IPS-NIHi11 (cell line): ENCODE measurements at regions not wholly inside any gene's neighbourhood (a gene's known extent, or its start where the extent isn't known, plus 50 kb on each side); places are given as distances from the start of the nearest gene placed in this dataset.
"Not testable (repeated sequence)": the region's sequence is repeated elsewhere in the genome, so short reads cannot be mapped to it uniquely, and the experiment has no call there.

Source experiments
- DNase-seq: peaks from one replicate; pipeline ENCODE4 v3.0.0; 2012; ENCODE audit warnings: mixed read lengths, low spot score

DNA sequence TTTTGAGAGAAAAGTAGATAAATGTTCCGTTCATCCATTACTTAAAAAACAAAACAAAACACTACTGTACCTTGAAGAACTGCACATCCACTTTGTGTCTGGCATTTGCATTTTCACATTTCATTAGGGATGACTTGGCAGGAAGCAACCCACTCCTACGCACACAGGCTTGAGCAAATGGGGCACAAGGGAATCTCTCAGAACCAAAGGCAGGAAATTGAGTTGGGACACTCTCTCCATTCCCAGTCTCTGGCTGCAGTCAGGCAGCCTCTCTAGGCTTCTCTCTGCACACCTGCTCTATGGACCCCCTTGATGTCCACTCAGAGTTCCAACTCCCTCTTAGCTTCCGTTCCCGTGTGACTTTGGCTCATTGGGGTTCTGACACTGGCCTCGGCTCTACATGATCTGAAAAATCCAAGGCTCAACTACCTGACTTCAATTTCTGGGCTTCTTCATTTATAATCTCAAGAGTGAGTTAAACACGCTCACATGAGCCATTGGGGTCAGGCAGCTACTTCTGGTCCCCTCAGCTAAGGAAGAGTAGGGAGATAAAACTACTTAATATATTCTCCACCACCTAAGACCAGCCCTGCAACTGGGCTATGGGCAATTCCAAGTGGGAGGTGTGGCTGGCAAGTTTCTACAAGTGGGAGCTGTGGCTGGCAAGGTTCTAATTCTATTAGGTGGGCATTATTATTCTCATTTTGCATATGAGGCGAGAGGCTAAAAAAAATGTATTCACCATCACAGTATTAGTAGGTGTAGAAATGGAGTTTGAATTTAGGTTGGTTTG lies 251.9 kb downstream of the SOD2 start:
- DNase-seq, result no peak

- DNase-seq, result no peak
Observed at GRCh38 chr6:159440349-159440748, 252.7 kb downstream of the SOD2 start.

- DNase-seq, result no peak
Observed at GRCh38 chr6:159439651-159440050, 253.4 kb downstream of the SOD2 start.

GRCh38 chr6:159438106-159438505 lies 254.9 kb downstream of the SOD2 start:
- DNase-seq, result no peak

- DNase-seq, result no peak
Observed at GRCh38 chr6:159436581-159436980, 256.5 kb downstream of the SOD2 start.

DNA sequence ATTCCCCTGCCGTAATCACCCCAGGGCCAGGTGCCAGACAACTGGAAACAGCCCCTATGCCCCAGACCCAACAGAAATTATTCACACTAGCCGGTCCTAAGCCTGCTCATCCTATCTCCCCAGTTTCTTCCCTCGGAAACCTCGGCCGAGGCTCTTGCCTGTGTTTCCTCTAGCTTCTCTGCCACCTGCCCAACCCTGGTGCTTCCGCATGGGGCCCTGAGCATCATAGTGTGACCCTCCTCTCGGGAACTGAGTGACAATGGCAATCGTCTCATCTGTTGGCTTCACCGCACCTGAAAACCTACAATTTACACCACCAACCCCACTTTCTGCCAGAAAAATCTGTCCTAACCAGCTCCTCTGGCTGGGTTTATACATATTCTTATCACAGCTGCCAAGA lies 257.3 kb downstream of the SOD2 start:
- no peak for DNase-seq

DNA sequence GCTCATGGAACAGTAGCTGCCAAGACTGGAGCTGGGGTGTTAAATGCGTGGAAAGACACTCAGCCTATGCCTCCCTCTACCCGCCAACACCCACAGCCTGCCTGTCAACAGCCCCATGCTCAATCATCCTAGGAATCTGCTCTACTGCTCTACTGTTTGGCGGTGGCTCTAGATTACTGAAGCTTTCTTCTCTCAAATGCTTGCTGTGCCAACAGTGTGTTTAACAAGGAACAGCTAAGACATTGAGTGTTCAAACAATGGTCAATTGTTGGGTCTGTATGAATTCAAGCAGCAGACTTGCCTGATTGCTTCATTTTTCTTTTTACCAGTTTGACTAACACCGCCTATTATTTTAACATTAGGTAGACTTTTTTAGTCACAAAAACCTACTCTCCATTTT lies 258.6 kb downstream of the SOD2 start:
- DNase-seq, result no peak

DNA sequence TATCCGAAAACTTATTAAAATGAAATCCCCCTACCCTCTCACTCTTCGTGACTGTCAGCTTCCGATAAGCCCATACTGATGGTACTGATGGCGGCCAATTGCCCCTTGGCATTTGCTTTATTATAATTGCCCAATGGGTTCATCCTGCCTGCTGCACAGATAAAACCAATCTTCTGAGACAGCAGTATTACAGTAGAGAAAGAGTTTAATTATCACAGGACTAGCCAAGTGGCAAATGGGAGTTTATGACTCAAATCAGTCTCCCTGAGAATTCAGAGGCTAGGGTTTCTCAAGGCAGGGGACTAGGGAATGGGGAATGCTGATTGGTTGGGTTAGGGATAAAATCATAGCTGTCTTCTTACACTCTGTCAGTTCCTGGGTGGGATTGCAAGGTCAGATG lies 259.5 kb downstream of the SOD2 start:
- no peak for DNase-seq

DNA sequence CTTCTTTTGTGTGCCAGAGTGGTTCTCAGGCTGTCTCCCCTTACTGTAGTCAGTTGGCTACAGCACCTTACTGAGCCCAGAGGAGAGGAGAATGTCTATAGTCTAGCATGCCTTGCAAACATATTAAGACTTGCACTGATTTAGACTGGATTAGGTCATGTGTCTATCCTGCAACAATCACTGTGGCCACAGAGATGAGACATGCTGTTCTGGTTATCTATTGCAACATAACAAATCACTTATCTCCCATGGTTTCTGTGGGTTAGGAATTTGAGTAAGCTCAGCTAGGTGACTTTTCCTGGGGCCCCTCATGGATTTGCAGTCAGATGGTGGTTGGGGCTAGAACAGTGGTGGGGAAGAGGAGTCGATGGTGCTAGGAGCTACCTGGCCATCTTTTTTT lies 261.3 kb downstream of the SOD2 start:
- DNase-seq, result no peak

DNA sequence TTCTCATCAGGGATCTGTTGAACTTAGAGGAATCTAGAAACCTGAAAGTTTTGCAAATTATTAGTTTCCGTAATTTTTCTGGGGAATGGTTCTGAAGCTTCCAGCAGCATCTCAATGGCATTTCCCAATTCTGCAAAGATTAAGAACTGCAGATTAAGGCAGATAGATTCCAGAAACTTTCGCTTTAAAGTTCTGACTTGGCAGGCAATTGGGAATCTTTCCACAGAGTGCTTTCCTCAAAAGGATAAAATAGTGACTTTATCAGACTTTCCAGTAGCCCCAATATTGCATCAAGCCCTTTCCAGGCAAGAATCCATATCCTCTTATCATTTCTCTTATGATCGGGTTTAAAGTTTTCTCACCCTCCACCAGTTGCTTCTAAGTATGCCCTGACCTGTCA lies 261.1 kb downstream of the FNDC1 start:
- no peak for DNase-seq

DNA sequence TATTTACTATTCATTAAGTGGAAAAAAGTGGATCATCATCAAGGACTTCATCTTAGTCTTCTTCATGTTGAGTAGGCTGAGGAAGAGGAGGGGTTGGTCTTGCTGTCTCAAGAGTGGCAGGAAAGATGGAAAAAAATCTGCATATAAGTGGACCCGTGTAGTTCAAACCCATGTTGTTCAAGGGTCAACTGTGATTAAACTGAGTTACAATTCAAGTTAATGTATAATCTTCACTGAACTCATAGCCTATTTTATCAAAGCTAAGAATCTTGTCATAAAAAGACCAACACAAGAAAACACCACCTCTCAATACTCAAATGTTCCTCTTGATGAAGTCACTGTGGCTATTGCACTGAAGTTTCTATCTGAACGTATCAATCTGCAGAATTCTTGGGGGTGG lies 260.2 kb downstream of the FNDC1 start:
- DNase-seq, result no peak

- DNase-seq, result no peak
Observed at GRCh38 chr6:159427771-159428170, 258.6 kb downstream of the FNDC1 start.

GRCh38 chr6:159427335-159427734 lies 258.1 kb downstream of the FNDC1 start:
- no peak for DNase-seq

GRCh38 chr6:159425421-159425820 lies 256.2 kb downstream of the FNDC1 start:
- DNase-seq, result no peak

DNA sequence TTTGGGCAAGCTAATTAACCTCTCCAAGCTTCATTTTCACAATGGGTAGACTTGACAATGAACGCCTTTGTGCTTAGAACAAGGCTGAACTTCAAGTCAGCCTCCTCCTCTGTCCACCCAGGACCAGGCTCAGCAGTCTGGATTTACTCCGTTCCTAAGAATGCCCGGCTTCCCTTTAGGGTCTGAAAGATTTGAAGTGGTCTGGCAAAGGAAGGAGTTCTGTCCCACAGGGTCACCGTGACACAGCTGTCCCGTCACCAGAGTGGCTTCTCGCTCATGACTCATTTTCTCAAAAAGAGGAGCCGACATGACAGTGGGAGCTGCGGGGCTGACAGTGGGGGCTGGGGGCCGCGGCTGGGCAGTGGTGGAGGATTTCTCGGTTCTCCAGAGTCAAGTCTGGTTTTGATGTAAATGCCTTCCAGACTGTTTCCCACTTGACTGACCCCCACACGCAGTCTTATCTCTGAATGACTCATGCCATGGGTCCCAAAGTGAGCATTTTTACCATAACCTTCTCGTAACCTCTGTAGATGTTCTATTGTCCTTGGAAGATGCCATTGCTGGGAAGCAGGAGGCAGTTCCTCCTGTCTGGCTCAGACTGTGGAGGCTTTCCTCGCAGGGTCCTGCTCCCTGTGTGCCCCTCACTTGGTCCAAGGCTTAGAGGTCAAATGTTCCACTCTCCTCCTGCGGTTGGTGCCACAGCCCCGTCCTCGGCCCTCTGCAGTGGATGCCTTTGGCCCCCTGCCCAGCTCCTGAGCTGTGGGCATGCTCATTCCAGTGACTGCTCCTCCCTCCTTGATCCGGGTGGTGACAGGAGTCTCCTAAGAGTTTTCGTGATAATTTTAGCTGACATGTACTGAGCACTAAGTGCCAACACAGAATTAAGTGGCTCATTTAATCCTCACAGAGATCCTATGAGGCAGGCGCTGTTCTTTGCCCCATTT lies 253.1 kb downstream of the FNDC1 start:
- no peak for DNase-seq

GRCh38 chr6:159421586-159421985 lies 252.4 kb downstream of the FNDC1 start:
- no peak for DNase-seq

- no peak for DNase-seq
Observed at GRCh38 chr6:159418997-159419396, 249.8 kb downstream of the FNDC1 start.

GRCh38 chr6:159416891-159417560 lies 247.8 kb downstream of the FNDC1 start:
- DNase-seq, result no peak

- no peak for DNase-seq
Observed at GRCh38 chr6:159415540-159415939, 246.3 kb downstream of the FNDC1 start.

DNA sequence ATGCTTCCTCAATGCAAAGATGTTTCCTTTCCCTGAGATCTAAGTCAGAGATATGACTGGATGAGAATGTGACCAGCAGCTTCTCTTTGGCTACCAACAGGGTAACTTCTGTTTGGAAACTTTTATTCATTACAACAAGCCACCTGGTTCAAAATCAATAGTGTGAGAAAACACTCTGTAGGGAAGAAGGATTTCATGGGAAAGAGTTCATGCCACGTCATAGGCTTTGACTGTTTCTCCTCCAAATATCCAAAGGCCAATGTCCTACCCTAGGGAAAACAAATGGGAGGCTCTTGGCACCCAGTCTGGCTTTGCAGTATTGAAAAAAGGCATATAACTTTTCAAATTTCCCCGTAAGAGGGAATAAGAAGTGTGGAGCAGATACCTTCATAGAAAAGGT lies 245.5 kb downstream of the FNDC1 start:
- no peak for DNase-seq

DNA sequence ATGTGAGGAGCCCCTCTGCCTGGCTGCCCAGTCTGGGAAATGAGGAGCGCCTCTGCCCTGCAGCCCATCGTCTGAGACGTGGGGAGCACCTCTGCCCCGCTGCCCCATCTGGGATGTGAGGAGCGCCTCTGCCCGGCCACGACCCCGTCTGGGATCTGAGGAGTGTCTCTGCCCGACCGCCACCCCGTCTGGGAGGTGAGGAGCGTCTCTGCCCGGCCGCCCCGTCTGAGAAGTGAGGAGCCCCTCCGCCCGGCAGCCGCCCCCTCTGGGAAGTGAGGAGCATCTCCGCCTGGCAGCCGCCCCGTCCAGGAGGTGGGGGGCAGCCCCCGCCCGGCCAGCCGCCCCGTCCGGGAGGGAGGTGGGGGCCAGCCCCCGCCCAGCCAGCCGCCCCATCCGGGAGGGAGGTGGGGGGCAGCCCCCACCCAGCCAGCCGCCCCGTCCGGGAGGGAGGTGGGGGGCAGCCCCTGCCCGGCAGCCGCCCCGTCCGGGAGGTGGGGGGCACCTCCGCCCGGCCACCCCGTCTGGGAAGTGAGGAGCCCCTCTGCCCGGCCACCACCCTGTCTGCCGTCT lies 238.1 kb downstream of the FNDC1 start:
- not testable (repeated sequence) for DNase-seq

DNA sequence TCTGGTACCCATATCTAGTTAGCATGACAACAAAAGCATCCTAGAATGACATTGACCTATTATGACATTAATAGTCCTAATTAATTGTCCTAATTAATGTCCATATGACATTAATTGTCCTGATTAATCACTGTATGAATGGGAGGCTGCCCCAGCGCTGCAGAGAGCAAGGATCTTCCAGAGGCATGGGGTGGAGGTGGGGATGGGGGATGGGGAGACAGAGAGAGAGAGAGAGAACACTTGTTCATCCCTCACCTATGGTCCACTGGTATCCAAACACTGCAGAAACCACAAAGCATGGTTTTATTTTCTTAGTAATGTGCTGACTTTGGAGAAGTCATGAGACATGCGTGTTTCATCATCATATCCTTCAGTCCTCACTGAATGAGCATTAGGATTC lies 235.1 kb downstream of the FNDC1 start:
- DNase-seq, result no peak
